Calu3 (cell line): ENCODE measurements at regions not wholly inside any gene's neighbourhood (a gene's known extent, or its start where the extent isn't known, plus 50 kb on each side); places are given as distances from the start of the nearest gene placed in this dataset.

ENCODE experiments used
- BruUV-seq: library from RNA; stranded (reverse); fragments of 400-500 nt; replicated peaks from 2 replicates; lab custom pipeline; 2021; lab: Mats Ljungman, UMichigan
- CTCF ChIA-PET: fragments of 300-600 bp; sonication (Branson Sonifier 250); formaldehyde crosslinking; loops from one replicate; lab custom pipeline; 2022; ENCODE audit warnings: antibody characterized with exemption; lab: Charles Lee
- DNase-seq: peaks from one replicate; pipeline ENCODE4 v3.0.0; 2022
- H3K27ac Mint-ChIP-seq: one replicate; pipeline ENCODE4 v1.8.0; 2022; ENCODE audit warnings: mixed read lengths; ENCODE audit not compliant: unreplicated experiment
- H3K27me3 Mint-ChIP-seq: one replicate; pipeline ENCODE4 v1.8.0; 2022; ENCODE audit warnings: mixed read lengths; ENCODE audit not compliant: unreplicated experiment
- H3K36me3 Mint-ChIP-seq: one replicate; pipeline ENCODE4 v1.8.0; 2022; ENCODE audit warnings: mild to moderate bottlenecking, moderate library complexity, mixed read lengths; ENCODE audit not compliant: insufficient read depth, unreplicated experiment
- H3K4me1 Mint-ChIP-seq: one replicate; pipeline ENCODE4 v1.8.0; 2022; ENCODE audit warnings: mild to moderate bottlenecking, low read depth, mixed read lengths; ENCODE audit not compliant: unreplicated experiment
- H3K4me3 Mint-ChIP-seq: one replicate; pipeline ENCODE4 v1.8.0; 2022; ENCODE audit warnings: mild to moderate bottlenecking, low read depth, moderate library complexity, mixed read lengths; ENCODE audit not compliant: unreplicated experiment
- H3K9me3 Mint-ChIP-seq: one replicate; pipeline ENCODE4 v1.8.0; 2022; ENCODE audit warnings: low read depth, mixed read lengths; ENCODE audit not compliant: unreplicated experiment
- CTCF ChIP-seq: fragments of 200-600 bp; IDR thresholded peaks from one replicate; pipeline ENCODE4 v1.8.0; 2022; ENCODE audit warnings: antibody characterized with exemption; ENCODE audit not compliant: unreplicated experiment
- intact Hi-C: fragments of 100-400 bp; cut with micrococcal nuclease; formaldehyde crosslinking; loops from one replicate; pipeline ENCODE4 v1.10.0; 2022; ENCODE audit not compliant: unreplicated experiment

- intact Hi-C loops = no loop called here
- CTCF ChIA-PET = no interaction called here
Measured at GRCh38 chr11:128300785-128301184, 286.6 kb downstream of the ETS1 start.

GRCh38 chr11:128299132-128299726 lies 288.1 kb downstream of the ETS1 start:
- TF ChIP-seq CTCF = no peak
- Mint-ChIP-seq H3K36me3 (no peaks in the 10 kb centered on the region), H3K27ac (no peak overlapping the region), H3K4me3 (no peak overlapping the region), H3K27me3 (no peaks in the 10 kb centered on the region), H3K9me3 (no peaks in the 10 kb centered on the region), H3K4me1 (peaks cover 8% of the 10 kb centered on the region)
- CTCF ChIA-PET = no interaction called here
- intact Hi-C loops = loop anchor here (10.0 kb wide), 2 partner anchors 216 to 536 kb away; no protein-coding TSS in a partner anchor
- BruUV-seq = no TSS peak
- DNase-seq = no peak

More at GRCh38 chr11:128300785-128301184, 286.6 kb downstream of the ETS1 start:
- TF ChIP-seq CTCF = no peak
- DNase-seq = no peak
- Mint-ChIP-seq H3K4me1 (no peaks in the 10 kb centered on the region), H3K36me3 (no peaks in the 10 kb centered on the region), H3K4me3 (no peak overlapping the region), H3K9me3 (no peaks in the 10 kb centered on the region), H3K27ac (no peak overlapping the region), H3K27me3 (no peaks in the 10 kb centered on the region)
- no TSS peak for BruUV-seq

- Mint-ChIP-seq H3K27ac (no peak overlapping the region), H3K9me3 (no peaks in the 10 kb centered on the region), H3K36me3 (no peaks in the 10 kb centered on the region), H3K27me3 (no peaks in the 10 kb centered on the region), H3K4me3 (no peak overlapping the region), H3K4me1 (peaks cover 8% of the 10 kb centered on the region)
- no peak for DNase-seq
- intact Hi-C loops = loop anchor here (10.0 kb wide), 2 partner anchors 217 to 537 kb away; no protein-coding TSS in a partner anchor
- TF ChIP-seq CTCF = no peak
- no TSS peak for BruUV-seq
- CTCF ChIA-PET = no interaction called here
Measured at GRCh38 chr11:128298271-128298670, 289.1 kb downstream of the ETS1 start.

GRCh38 chr11:128297805-128298204 lies 289.6 kb downstream of the ETS1 start:
- no peaks in the 10 kb centered on the region for H3K9me3 Mint-ChIP-seq
- H3K27ac Mint-ChIP-seq = no peak overlapping the region
- CTCF ChIA-PET = no interaction called here
- H3K4me3 Mint-ChIP-seq = no peak overlapping the region
- intact Hi-C loops = loop anchor here (10.0 kb wide), 2 partner anchors 217 to 537 kb away; no protein-coding TSS in a partner anchor
- no peak for DNase-seq
- no peak for TF ChIP-seq CTCF
- H3K4me1 Mint-ChIP-seq = peaks cover 8% of the 10 kb centered on the region
- BruUV-seq = no TSS peak
- no peaks in the 10 kb centered on the region for H3K27me3 Mint-ChIP-seq
- H3K36me3 Mint-ChIP-seq = no peaks in the 10 kb centered on the region
